Gastroesophageal sphincter (tissue), 4 donors: ENCODE measurements at regions not wholly inside any gene's neighbourhood (a gene's known extent, or its start where the extent isn't known, plus 50 kb on each side); places are given as distances from the start of the nearest gene placed in this dataset.

Experiments
- ATAC-seq: fragments of 150-250 bp; one replicate; pipeline ENCODE4 v1.9.1; 2016; ENCODE audit warnings: mild to moderate bottlenecking, moderate library complexity
- H3K27ac ChIP-seq, 4 donors: fragments of 200-600 bp; sonication (generic) in 3 of 4; 1 replicate in 3 of 4; 2 replicates in 1 of 4; pipeline ENCODE4 v1.5.1; 2016 to 2019
- H3K27me3 ChIP-seq: fragments of 200-600 bp; sonication (generic); one replicate; pipeline ENCODE4 v1.5.1; 2019
- H3K36me3 ChIP-seq, 2 donors: fragments of 200-600 bp; sonication (generic); one replicate each; pipeline ENCODE4 v1.5.1; 2019; ENCODE audit warnings: control low read depth in 1 of 2
- H3K4me1 ChIP-seq, 3 donors: fragments of 200-600 bp; sonication (generic); 1 replicate in 2 of 3; 2 replicates in 1 of 3; pipeline ENCODE4 v1.5.1; 2016 to 2019; ENCODE audit warnings: control low read depth in 2 of 3
- H3K4me3 ChIP-seq, 2 donors: fragments of 200-600 bp; sonication (generic); one replicate each; pipeline ENCODE4 v1.5.1; 2019; ENCODE audit warnings: mild to moderate bottlenecking in 1 of 2, moderate library complexity in 1 of 2
- H3K9me3 ChIP-seq, 3 donors: fragments of 200-600 bp; sonication (generic); one replicate each; pipeline ENCODE4 v1.5.1; 2017 to 2019; ENCODE audit warnings: control low read depth in 2 of 3
- CTCF ChIP-seq, 4 experiments: fragments of 200-600 bp in 2 of 4; fragments of 450-650 bp in 2 of 4; sonication (generic) in 1 of 4; IDR thresholded peaks; one replicate each; pipeline ENCODE4 v1.5.1; 2017 to 2019; ENCODE audit warnings: antibody characterized with exemption in 4 of 4, mild to moderate bottlenecking in 2 of 4, moderate library complexity in 2 of 4
- EP300 ChIP-seq: sonication (generic); formaldehyde crosslinking; IDR thresholded peaks from one replicate; pipeline ENCODE4 v1.6.1; 2017; ENCODE audit warnings: antibody characterized with exemption, mild to moderate bottlenecking
- POLR2A ChIP-seq, 2 donors: fragments of 450-650 bp; IDR thresholded peaks; one replicate each; pipeline ENCODE4 v1.6.1; 2017; ENCODE audit warnings: antibody characterized with exemption in 2 of 2, mild to moderate bottlenecking in 2 of 2, moderate library complexity in 1 of 2
- POLR2AphosphoS5 ChIP-seq: sonication (generic); formaldehyde crosslinking; IDR thresholded peaks from one replicate; pipeline ENCODE4 v1.6.1; 2017; ENCODE audit warnings: antibody characterized with exemption
- WGBS, 2 donors: methylation state at CpG; one replicate each; pipeline ENCODE4 v1.1.5; 2018; ENCODE audit warnings: low coverage in 1 of 2; 5-methylcytosine and 5-hydroxymethylcytosine counted together

- no peak overlapping the region for H3K4me3 ChIP-seq
- 59 to 69% methylated on average over 2 to 5 of the region's 5 CpGs for WGBS, 2 donors
- no peak for TF ChIP-seq POLR2AphosphoS5
- no peak for TF ChIP-seq POLR2A (IDR thresholded peaks at IDR 0.05)
- no peak for ATAC-seq
- no peaks in the 10 kb centered on the region for H3K36me3 ChIP-seq
- H3K4me1 ChIP-seq = no peaks in the 10 kb centered on the region
- H3K9me3 ChIP-seq = peaks cover 0 to 15% (median 0%) of the 10 kb centered on the region in 3 donors
- H3K27me3 ChIP-seq = no peaks in the 10 kb centered on the region
- no peak overlapping the region for H3K27ac ChIP-seq
Measured at GRCh38 chr6:131510094-131510493, 62.9 kb upstream of the ARG1 start.

GRCh38 chr6:131510591-131510990 lies 62.4 kb upstream of the ARG1 start:
- TF ChIP-seq CTCF (IDR thresholded peaks at IDR 0.05) = no peak
- no peak for TF ChIP-seq EP300
- TF ChIP-seq POLR2A (IDR thresholded peaks at IDR 0.05) = no peak
- no peak for TF ChIP-seq POLR2AphosphoS5
- H3K27me3 ChIP-seq = no peaks in the 10 kb centered on the region
- no peak for ATAC-seq

GRCh38 chr6:131519670-131520436 lies 53.2 kb upstream of the ARG1 start:
- Histone ChIP-seq H3K4me3 (no peak overlapping the region), H3K27ac (no peak overlapping the region), H3K36me3 (no peaks in the 10 kb centered on the region), H3K27me3 (no peaks in the 10 kb centered on the region), H3K4me1 (no peaks in the 10 kb centered on the region), H3K9me3 (peaks cover 0 to 31% (median 0%) of the 10 kb centered on the region in 3 donors)
- no peak for TF ChIP-seq POLR2A (IDR thresholded peaks at IDR 0.05)
- TF ChIP-seq CTCF (IDR thresholded peaks at IDR 0.05) = peak in 1 of 4 experiments; percentile 20
- TF ChIP-seq EP300 = no peak
- no peak for ATAC-seq
- 0% methylated on average over 1 of the region's 2 CpGs; no CpG with 5 or more reads in 1 of the 2 donors for WGBS, 2 donors

More at GRCh38 chr6:131510591-131510990, 62.4 kb upstream of the ARG1 start:
- H3K27ac ChIP-seq = no peak overlapping the region
- H3K4me3 ChIP-seq = no peak overlapping the region
- H3K9me3 ChIP-seq = peaks cover 0 to 18% (median 0%) of the 10 kb centered on the region in 3 donors
- H3K4me1 ChIP-seq = no peaks in the 10 kb centered on the region
- no peaks in the 10 kb centered on the region for H3K36me3 ChIP-seq
